ENCODE measurements at regions not wholly inside any gene's neighbourhood (a gene's known extent, or its start where the extent isn't known, plus 50 kb on each side); places are given as distances from the start of the nearest gene placed in this dataset.

DNA sequence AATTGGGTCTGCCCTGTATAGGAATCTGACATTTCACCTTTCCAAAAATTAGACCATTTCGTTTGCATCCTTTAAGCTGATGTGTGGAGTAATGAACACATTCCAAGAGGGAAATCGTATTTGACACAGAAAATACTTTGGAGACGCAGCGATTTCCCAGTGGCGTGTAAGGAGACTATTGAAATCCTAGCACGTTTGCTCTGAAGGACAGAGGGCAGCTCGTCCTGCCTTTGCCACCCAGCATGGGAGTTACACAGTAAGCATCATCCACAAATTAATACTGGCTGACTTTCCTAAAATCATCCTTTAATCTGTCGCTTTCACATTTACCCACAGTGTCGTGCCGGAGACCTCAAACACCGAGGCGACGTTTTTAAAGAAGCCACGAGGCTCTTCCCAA, 925.9 kb upstream of the EEF2KMT start:
- TF ChIP-seq, protein P1, sequence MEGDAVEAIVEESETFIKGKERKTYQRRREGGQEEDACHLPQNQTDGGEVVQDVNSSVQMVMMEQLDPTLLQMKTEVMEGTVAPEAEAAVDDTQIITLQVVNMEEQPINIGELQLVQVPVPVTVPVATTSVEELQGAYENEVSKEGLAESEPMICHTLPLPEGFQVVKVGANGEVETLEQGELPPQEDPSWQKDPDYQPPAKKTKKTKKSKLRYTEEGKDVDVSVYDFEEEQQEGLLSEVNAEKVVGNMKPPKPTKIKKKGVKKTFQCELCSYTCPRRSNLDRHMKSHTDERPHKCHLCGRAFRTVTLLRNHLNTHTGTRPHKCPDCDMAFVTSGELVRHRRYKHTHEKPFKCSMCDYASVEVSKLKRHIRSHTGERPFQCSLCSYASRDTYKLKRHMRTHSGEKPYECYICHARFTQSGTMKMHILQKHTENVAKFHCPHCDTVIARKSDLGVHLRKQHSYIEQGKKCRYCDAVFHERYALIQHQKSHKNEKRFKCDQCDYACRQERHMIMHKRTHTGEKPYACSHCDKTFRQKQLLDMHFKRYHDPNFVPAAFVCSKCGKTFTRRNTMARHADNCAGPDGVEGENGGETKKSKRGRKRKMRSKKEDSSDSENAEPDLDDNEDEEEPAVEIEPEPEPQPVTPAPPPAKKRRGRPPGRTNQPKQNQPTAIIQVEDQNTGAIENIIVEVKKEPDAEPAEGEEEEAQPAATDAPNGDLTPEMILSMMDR (IDR thresholded peaks at IDR 0.05; ENCODE audit: low read depth, low read length) = no peak
- ChIA-PET POLR2A (no interaction called here), CTCF (no interaction called here)
- Histone ChIP-seq H3K27me3 (ENCODE audit: control insufficient read depth, insufficient read depth, low read length) (no peaks in the 10 kb centered on the region), H3K4me3 (ENCODE audit: low read depth, low read length) (no peak overlapping the region), H3K27ac (ENCODE audit: low read depth, low read length) (no peak overlapping the region), H3K9me3 (ENCODE audit: control insufficient read depth, insufficient read depth, low read length) (peaks cover 53% of the 10 kb centered on the region)
- no peak for DNase-seq (ENCODE audit: low read depth, low spot score)

DNA sequence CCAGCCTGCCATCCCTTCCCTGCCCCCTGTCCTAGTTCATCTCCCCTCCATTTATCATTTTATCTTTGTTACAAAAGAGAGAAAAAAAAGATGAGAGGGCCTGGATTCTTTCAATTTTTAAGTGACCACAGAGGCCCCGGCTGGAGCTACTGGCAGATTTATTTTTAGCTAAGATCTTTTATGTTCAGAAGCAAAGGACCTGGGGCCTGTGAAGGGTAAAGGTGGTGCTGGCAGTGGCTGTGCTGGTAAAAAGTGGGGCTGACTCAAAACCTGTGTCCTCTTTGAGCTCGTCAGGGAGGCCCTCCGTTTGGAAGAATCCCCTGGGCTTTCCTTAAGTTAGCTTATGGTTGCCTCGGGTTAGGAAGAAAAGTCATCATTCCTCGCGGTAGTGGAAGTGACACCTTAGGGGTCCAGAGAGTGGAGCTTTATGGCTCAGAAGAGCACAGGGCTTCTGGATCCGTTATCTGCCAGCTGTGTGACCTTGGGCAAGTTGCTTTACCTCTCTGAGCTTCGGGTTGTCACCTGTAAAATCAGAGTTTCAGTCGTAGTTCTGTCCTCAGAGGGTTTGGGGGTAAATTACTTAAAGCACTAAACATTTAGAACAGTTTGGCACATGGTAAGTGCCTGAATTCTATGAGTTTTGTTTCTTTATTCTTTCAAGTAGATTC, 923.8 kb upstream of the EEF2KMT start:
- Histone ChIP-seq H3K4me3 (ENCODE audit: low read depth, low read length) (no peak overlapping the region), H3K9me3 (ENCODE audit: control insufficient read depth, insufficient read depth, low read length) (peaks cover 43% of the 10 kb centered on the region), H3K27me3 (ENCODE audit: control insufficient read depth, insufficient read depth, low read length) (no peaks in the 10 kb centered on the region), H3K27ac (ENCODE audit: low read depth, low read length) (no peak overlapping the region)
- TF ChIP-seq, protein P1 (IDR thresholded peaks at IDR 0.05; ENCODE audit: low read depth, low read length) = no peak
- DNase-seq (ENCODE audit: low read depth, low spot score) = no peak
- ChIA-PET CTCF (no interaction called here), POLR2A (no interaction called here)

DNA sequence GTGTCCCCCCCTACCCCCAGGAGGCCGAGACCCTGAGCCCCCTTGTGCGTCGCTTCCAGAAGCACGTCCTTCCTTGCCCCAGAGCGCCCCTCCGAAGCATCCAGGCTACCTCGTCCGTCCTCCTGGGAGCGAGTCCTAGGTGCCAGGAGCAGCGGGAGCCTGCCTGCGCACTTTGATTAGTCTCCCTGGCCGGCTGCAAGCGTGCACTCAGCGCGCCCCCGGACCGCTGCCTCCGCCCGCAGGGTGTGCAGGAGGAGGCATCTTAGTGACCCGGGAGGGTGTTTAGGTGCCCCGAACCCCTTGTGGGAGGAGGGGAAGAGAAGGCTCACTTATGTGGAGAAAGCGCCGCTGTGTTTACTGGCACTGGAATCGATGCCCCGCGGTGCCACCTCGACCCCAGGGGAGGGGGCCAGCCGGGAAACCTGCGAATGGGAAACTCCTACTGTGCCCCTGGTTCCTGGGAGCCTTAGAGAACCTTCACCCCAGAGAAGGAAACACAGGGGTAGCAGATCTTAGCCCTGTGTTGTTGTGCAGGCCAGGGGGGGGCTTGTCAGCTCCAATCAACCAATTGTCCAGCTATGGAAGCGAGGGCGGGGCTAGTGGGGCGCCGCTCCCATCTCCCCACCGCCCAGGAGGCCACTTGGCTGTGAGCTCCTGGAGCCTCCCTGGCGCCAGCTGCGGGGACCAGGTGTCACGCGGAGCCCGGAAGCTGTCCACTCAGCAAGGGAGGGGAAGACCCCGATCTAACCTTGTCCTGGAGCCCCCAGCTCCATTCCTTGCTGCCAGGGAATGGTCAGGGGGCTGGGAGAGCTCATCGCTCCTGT, 922.8 kb upstream of the EEF2KMT start:
- TF ChIP-seq, protein P1 (IDR thresholded peaks at IDR 0.05; ENCODE audit: low read depth, low read length) = no peak
- POLR2A ChIA-PET = no interaction called here
- no peak overlapping the region for H3K27ac ChIP-seq (ENCODE audit: low read depth, low read length)
- peaks cover 35% of the 10 kb centered on the region for H3K9me3 ChIP-seq (ENCODE audit: control insufficient read depth, insufficient read depth, low read length)
- no peaks in the 10 kb centered on the region for H3K27me3 ChIP-seq (ENCODE audit: control insufficient read depth, insufficient read depth, low read length)
- no peak for DNase-seq (ENCODE audit: low read depth, low spot score)
- H3K4me3 ChIP-seq (ENCODE audit: low read depth, low read length) = no peak overlapping the region
- CTCF ChIA-PET = no interaction called here

DNA sequence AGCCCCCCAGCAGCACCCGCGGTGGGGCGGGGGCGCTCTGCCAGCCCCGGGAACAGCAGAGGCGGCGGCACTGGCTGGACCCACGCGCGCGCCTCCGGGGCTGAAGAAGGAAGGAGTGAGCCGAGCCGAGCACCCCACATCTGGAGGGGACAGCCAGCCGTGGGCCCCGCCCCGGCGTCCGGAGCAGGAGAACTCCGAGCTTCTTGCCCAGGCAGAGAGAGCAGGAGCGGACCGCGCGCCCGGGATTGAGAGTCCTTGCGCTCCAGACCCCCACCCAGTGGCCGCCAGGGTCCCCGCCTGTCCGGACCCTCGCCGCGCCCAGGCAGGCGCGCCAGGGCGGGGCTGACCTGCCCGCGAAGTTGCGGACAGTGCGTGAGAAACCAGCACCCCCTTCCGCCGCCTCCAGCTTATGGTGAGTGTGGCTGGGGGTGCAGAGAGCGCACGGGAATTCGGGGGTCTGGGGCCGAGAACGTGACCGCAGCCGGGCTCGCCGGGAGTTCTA, 921.9 kb upstream of the EEF2KMT start:
- Histone ChIP-seq H3K27ac (ENCODE audit: low read depth, low read length) (no peak overlapping the region), H3K4me3 (ENCODE audit: low read depth, low read length) (no peak overlapping the region), H3K27me3 (ENCODE audit: control insufficient read depth, insufficient read depth, low read length) (no peaks in the 10 kb centered on the region), H3K9me3 (ENCODE audit: control insufficient read depth, insufficient read depth, low read length) (peaks cover 37% of the 10 kb centered on the region)
- no peak for DNase-seq (ENCODE audit: low read depth, low spot score)
- ChIA-PET POLR2A (no interaction called here), CTCF (no interaction called here)
- TF ChIP-seq, protein P1 (IDR thresholded peaks at IDR 0.05; ENCODE audit: low read depth, low read length) = no peak

DNA sequence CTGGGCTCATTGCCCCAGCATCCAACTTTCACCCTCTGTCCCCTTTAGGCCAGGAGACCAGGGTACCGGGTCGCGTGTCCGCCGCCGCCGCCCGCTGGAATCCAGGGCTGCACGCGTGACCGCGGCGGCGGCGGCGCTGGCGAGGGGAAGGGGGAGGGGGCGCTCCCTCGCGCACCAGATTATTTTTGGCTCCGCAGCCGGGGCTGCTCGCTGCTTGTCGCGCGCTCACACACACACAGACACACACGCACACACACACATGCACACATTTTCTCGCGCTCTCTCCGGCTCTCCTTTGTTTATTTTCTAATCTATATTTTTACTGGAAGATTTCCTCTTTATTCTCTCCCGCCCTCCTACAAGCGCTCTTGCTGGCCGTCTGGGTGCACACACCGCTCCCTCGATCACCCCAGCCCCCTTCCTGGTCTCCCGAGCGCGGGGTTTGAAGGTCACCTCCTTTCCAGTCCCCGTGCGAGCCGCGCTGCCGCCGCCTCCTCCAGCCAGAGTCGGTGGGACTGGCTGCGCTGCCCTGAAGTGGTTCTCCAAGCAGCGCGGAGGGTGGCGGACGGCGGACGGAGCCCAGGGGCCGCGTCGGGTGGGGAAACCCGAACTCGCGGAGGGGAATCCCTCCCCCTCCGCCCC, 921.4 kb upstream of the EEF2KMT start:
- Histone ChIP-seq H3K27ac (ENCODE audit: low read depth, low read length) (no peak overlapping the region), H3K27me3 (ENCODE audit: control insufficient read depth, insufficient read depth, low read length) (no peaks in the 10 kb centered on the region), H3K9me3 (ENCODE audit: control insufficient read depth, insufficient read depth, low read length) (peaks cover 37% of the 10 kb centered on the region), H3K4me3 (ENCODE audit: low read depth, low read length) (no peak overlapping the region)
- DNase-seq (ENCODE audit: low read depth, low spot score) = no peak
- ChIA-PET POLR2A (no interaction called here), CTCF (no interaction called here)
- TF ChIP-seq, protein P1 (IDR thresholded peaks at IDR 0.05; ENCODE audit: low read depth, low read length) = no peak
